ENCODE measurements at regions not wholly inside any gene's neighbourhood (a gene's known extent, or its start where the extent isn't known, plus 50 kb on each side); places are given as distances from the start of the nearest gene placed in this dataset.

DNA sequence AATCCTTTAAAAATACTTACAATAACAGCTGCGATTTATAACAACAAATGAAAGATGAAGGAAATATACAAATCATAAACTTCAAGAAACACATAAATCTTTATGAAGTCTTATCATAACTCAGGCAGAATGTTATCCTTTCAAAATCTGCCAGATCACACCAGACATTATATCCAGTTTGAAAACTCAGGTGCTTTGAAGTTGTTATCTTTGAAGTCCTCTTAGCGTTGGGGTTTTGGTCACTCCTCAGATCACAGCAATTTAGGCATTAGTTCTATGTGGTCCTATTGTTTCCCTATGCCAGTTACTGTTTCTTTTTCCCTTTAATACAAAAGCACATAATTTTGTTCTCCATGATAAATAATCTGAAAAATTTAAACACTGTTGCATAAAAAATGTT lies 934.6 kb downstream of the EPHA3 start:
- H3K27ac ChIP-seq (ENCODE audit: insufficient read depth, low read depth, low read length), result no peak overlapping the region
- POLR2A ChIA-PET, result no interaction called here

More for the DNA sequence above, 934.6 kb downstream of the EPHA3 start:
- Histone ChIP-seq H3K9ac (replicated peaks; ENCODE audit: extremely low read depth, insufficient read depth, low read length) (no peak overlapping the region), H3K36me3 (ENCODE audit: control insufficient read depth in 2 of 2, extremely low read depth in 1 of 2, insufficient read depth in 2 of 2, low read length in 2 of 2) (no peaks in the 10 kb centered on the region), H3K9me3 (replicated peaks; ENCODE audit: control insufficient read depth, insufficient read depth, low read length) (no peaks in the 10 kb centered on the region), H4K20me1 (replicated peaks; ENCODE audit: control insufficient read depth, extremely low read depth, insufficient read depth, low read length) (no peaks in the 10 kb centered on the region), H2AFZ (ENCODE audit: low read depth, low read length) (no peak overlapping the region), H3K4me1 (ENCODE audit: control insufficient read depth, extremely low read depth, insufficient read depth, low read length) (no peaks in the 10 kb centered on the region), H3K79me2 (ENCODE audit: control insufficient read depth, insufficient read depth, low read length) (no peaks in the 10 kb centered on the region), H3K9me1 (replicated peaks; ENCODE audit: control insufficient read depth, extremely low read depth, insufficient read depth, low read length) (no peaks in the 10 kb centered on the region), H3K27me3 (ENCODE audit: control insufficient read depth in 2 of 2, insufficient read depth in 2 of 2, low read length in 2 of 2) (no peaks in the 10 kb centered on the region), H3K4me3 (replicated peaks in 1 of 3; ENCODE audit: insufficient read depth in 1 of 3, low read depth in 1 of 3, low read length in 3 of 3) (no peak overlapping the region), H3K4me2 (ENCODE audit: insufficient read depth, low read length) (no peak overlapping the region)
- FAIRE-seq (no peak), DNase-seq (ENCODE audit: low read depth, low spot score) (no peak)
- intact Hi-C loops (cut with micrococcal nuclease) (no loop called here), dilution Hi-C loops (cut with MboI; ENCODE audit: extremely low pct_ligation_motif_present, low sequenced_read_pairs) (no loop called here)
- CTCF ChIA-PET, result no interaction called here
- no TSS peak for BruUV-seq (replicated peaks)
- no peak for TF ChIP-seq POLR2A (IDR thresholded peaks at IDR 0.05; ENCODE audit: low read depth, low read length)
- no peak for TF ChIP-seq MAX (IDR thresholded peaks at IDR 0.05; ENCODE audit: insufficient read depth, insufficient read length)
- TF ChIP-seq POLR2AphosphoS5 (IDR thresholded peaks at IDR 0.05; ENCODE audit: insufficient read depth, low read depth, low read length), result no peak
- TF ChIP-seq JUN (IDR thresholded peaks at IDR 0.05; ENCODE audit: borderline replicate concordance, insufficient read depth, insufficient read length, low read depth), result no peak
- TF ChIP-seq EZH2 (IDR thresholded peaks at IDR 0.05; ENCODE audit: borderline replicate concordance, low read depth, low read length, severe bottlenecking), result no peak
- TF ChIP-seq GATA2 (IDR thresholded peaks at IDR 0.05; ENCODE audit: insufficient read depth, insufficient read length, low read depth, low read length), result no peak
- TF ChIP-seq MYC (IDR thresholded peaks at IDR 0.05; ENCODE audit: low read depth, low read length), result no peak
- no peak for TF ChIP-seq FOS (IDR thresholded peaks at IDR 0.05; ENCODE audit: borderline replicate concordance, insufficient read depth, low read length)
- TF ChIP-seq, protein P1, sequence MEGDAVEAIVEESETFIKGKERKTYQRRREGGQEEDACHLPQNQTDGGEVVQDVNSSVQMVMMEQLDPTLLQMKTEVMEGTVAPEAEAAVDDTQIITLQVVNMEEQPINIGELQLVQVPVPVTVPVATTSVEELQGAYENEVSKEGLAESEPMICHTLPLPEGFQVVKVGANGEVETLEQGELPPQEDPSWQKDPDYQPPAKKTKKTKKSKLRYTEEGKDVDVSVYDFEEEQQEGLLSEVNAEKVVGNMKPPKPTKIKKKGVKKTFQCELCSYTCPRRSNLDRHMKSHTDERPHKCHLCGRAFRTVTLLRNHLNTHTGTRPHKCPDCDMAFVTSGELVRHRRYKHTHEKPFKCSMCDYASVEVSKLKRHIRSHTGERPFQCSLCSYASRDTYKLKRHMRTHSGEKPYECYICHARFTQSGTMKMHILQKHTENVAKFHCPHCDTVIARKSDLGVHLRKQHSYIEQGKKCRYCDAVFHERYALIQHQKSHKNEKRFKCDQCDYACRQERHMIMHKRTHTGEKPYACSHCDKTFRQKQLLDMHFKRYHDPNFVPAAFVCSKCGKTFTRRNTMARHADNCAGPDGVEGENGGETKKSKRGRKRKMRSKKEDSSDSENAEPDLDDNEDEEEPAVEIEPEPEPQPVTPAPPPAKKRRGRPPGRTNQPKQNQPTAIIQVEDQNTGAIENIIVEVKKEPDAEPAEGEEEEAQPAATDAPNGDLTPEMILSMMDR (IDR thresholded peaks at IDR 0.05; ENCODE audit: extremely low read depth in 1 of 2, insufficient read depth in 1 of 2, low read depth in 1 of 2, low read length in 2 of 2), result no peak

Data from endothelial cell of umbilical vein (primary cell).